ENCODE measurements at regions not wholly inside any gene's neighbourhood (a gene's known extent, or its start where the extent isn't known, plus 50 kb on each side); places are given as distances from the start of the nearest gene placed in this dataset.

DNA sequence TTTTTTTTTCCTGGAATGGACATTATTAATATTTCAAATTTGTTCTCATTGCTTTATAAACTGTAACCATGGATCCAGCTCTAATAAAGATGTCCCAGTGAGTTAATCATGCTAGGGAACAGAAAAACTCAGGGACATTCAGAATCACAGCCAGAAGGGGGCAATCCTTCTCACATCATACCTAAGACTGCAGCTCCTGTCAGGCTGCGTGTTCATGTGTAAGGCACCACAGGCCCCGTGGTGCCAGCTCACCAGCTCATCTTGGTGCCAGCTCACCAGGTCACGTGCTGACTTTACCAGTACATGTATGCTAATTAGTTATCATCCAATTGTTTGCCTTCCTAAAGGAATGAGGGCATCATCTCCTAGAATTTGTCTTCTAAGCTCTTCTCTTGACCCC lies 84.7 kb upstream of the NEDD4L start:
- DNase-seq = peak; percentile 49
- CTCF ChIA-PET = interaction anchor here (0.6 to 3.0 kb wide), 22 partner anchors 9 to 805 kb away, joined by 3 to 28 read pairs (median 4); partner anchors contain the start of gene NEDD4L
- Histone ChIP-seq H3K27ac (ENCODE audit: low read depth in 2 of 2, low read length in 1 of 2) (no peak overlapping the region), H3K4me1 (ENCODE audit: control insufficient read depth in 1 of 2, insufficient read depth in 2 of 2, low read depth in 1 of 2, low read length in 1 of 2) (peaks cover 0 to 7% of the 10 kb centered on the region in 2 experiments; a peak in 2 of 4 replicates), H3K27me3 (ENCODE audit: insufficient read depth) (no peaks in the 10 kb centered on the region; the same call in 1 of the 2 replicates), H3K79me2 (ENCODE audit: insufficient read depth) (no peaks in the 10 kb centered on the region), H3K9me2 (no peaks in the 10 kb centered on the region), H4K20me1 (ENCODE audit: insufficient read depth) (no peaks in the 10 kb centered on the region), H3K36me3 (replicated peaks in 1 of 2; ENCODE audit: control insufficient read depth in 1 of 2, insufficient read depth in 2 of 2, low read length in 1 of 2) (no peaks in the 10 kb centered on the region), H3K9ac (no peak overlapping the region), H3K9me3 (no peaks in the 10 kb centered on the region), H3K4me3 (ENCODE audit: low read depth in 2 of 2, low read length in 1 of 2) (peak overlapping the region in 1 of 2 experiments; percentile 35; a peak in 1 of 4 replicates), H3F3A (replicated peaks; ENCODE audit: insufficient read depth) (peaks cover 6% of the 10 kb centered on the region), H2AFZ (ENCODE audit: low read depth) (0 out of 2 replicates have a peak overlapping the region, but pooled peaks have one; percentile 29), H3K4me2 (no peak overlapping the region)
- POLR2A ChIA-PET = no interaction called here
- WGBS (ENCODE audit: low lambda C conversion rate) = 38% methylated on average over 3 of the region's 3 CpGs
- no peak for TF ChIP-seq JUND (IDR thresholded peaks at IDR 0.05)
- TF ChIP-seq SMC3 (IDR thresholded peaks at IDR 0.05; ENCODE audit: low read depth, low read length) = peak; percentile 31; the same call in 1 of the 2 replicates
- TF ChIP-seq SIN3A (IDR thresholded peaks at IDR 0.05; ENCODE audit: borderline replicate concordance, low read depth, low read length) = no peak
- TF ChIP-seq, protein P1, sequence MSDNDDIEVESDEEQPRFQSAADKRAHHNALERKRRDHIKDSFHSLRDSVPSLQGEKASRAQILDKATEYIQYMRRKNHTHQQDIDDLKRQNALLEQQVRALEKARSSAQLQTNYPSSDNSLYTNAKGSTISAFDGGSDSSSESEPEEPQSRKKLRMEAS (IDR thresholded peaks at IDR 0.05; ENCODE audit: low read depth) = no peak
- TF ChIP-seq, protein P2, sequence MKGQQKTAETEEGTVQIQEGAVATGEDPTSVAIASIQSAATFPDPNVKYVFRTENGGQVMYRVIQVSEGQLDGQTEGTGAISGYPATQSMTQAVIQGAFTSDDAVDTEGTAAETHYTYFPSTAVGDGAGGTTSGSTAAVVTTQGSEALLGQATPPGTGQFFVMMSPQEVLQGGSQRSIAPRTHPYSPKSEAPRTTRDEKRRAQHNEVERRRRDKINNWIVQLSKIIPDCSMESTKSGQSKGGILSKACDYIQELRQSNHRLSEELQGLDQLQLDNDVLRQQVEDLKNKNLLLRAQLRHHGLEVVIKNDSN (IDR thresholded peaks at IDR 0.05; ENCODE audit: borderline replicate concordance, low read depth) = peak; percentile 60; the same call in 1 of the 2 replicates
- no peak for TF ChIP-seq MEF2A (IDR thresholded peaks at IDR 0.05; ENCODE audit: borderline replicate concordance, low read depth)
- TF ChIP-seq RAD21 (IDR thresholded peaks at IDR 0.05; ENCODE audit: low read length) = peak; percentile 56
- TF ChIP-seq CTCF (IDR thresholded peaks at IDR 0.05) = peak; percentile 52
- TF ChIP-seq RCOR1 (IDR thresholded peaks at IDR 0.05; ENCODE audit: low read length) = no peak

DNA sequence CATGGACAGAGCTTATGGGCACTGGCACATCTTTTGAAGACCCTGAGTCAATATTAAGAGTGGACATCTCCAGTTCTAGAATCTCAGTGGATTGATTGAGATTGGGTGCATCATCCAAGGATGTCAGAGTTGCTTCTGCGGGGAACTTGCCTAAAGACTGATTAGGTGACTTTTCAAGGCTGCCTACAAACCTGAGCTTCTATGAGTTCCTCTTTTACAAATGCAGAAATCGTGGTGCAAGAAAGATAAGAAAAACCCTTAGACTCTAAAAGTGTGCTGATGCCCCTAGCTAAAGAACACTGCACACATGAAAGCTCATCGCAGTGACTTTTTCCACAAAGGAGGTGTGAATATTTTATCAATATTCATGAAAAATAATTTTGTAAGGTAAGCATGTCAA lies 86.8 kb upstream of the NEDD4L start:
- H3K9ac ChIP-seq = no peak overlapping the region
- no peak overlapping the region for H3K4me3 ChIP-seq (ENCODE audit: low read depth in 2 of 2, low read length in 1 of 2)
- ChIA-PET CTCF (interaction anchor here (0.6 to 3.0 kb wide), 3 partner anchors 22 to 164 kb away, joined by 3 to 28 read pairs (median 3); no protein-coding TSS in a partner anchor), POLR2A (no interaction called here)
- peaks cover 0 to 7% of the 10 kb centered on the region in 2 experiments; a peak in 2 of 4 replicates for H3K4me1 ChIP-seq (ENCODE audit: control insufficient read depth in 1 of 2, insufficient read depth in 2 of 2, low read depth in 1 of 2, low read length in 1 of 2)
- H3K9me3 ChIP-seq = no peaks in the 10 kb centered on the region
- H3K36me3 ChIP-seq (replicated peaks in 1 of 2; ENCODE audit: control insufficient read depth in 1 of 2, insufficient read depth in 2 of 2, low read length in 1 of 2) = no peaks in the 10 kb centered on the region
- no peak overlapping the region for H3K4me2 ChIP-seq
- H3K27me3 ChIP-seq (ENCODE audit: insufficient read depth) = no peaks in the 10 kb centered on the region; the same call in 1 of the 2 replicates
- no peaks in the 10 kb centered on the region for H3K9me2 ChIP-seq
- H3K79me2 ChIP-seq (ENCODE audit: insufficient read depth) = no peaks in the 10 kb centered on the region
- no peak overlapping the region for H3K27ac ChIP-seq (ENCODE audit: low read depth in 2 of 2, low read length in 1 of 2)
- WGBS (ENCODE audit: low lambda C conversion rate) = 70% methylated on average over 3 of the region's 3 CpGs
- no peaks in the 10 kb centered on the region for H4K20me1 ChIP-seq (ENCODE audit: insufficient read depth)
- H2AFZ ChIP-seq (ENCODE audit: low read depth) = no peak overlapping the region
- peaks cover 4% of the 10 kb centered on the region for H3F3A ChIP-seq (replicated peaks; ENCODE audit: insufficient read depth)
- DNase-seq = no peak
- no peak for TF ChIP-seq JUND (IDR thresholded peaks at IDR 0.05)
- no peak for TF ChIP-seq FOXJ3 (CRISPR knock-in tag; IDR thresholded peaks at IDR 0.05)
- TF ChIP-seq, protein P1 (IDR thresholded peaks at IDR 0.05; ENCODE audit: low read depth) = no peak
- no peak for TF ChIP-seq ELF1 (IDR thresholded peaks at IDR 0.05)
- TF ChIP-seq GABPA (IDR thresholded peaks at IDR 0.05; ENCODE audit: low read depth) = no peak
- no peak for TF ChIP-seq SMC3 (IDR thresholded peaks at IDR 0.05; ENCODE audit: low read depth, low read length)
- no peak for TF ChIP-seq RCOR1 (IDR thresholded peaks at IDR 0.05; ENCODE audit: low read length)
- TF ChIP-seq, protein P3, sequence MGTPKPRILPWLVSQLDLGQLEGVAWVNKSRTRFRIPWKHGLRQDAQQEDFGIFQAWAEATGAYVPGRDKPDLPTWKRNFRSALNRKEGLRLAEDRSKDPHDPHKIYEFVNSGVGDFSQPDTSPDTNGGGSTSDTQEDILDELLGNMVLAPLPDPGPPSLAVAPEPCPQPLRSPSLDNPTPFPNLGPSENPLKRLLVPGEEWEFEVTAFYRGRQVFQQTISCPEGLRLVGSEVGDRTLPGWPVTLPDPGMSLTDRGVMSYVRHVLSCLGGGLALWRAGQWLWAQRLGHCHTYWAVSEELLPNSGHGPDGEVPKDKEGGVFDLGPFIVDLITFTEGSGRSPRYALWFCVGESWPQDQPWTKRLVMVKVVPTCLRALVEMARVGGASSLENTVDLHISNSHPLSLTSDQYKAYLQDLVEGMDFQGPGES (IDR thresholded peaks at IDR 0.05; ENCODE audit: low read depth, low read length) = no peak
- no peak for TF ChIP-seq MEF2A (IDR thresholded peaks at IDR 0.05; ENCODE audit: borderline replicate concordance, low read depth)
- no peak for TF ChIP-seq TAF1 (IDR thresholded peaks at IDR 0.05; ENCODE audit: borderline replicate concordance, low read depth, low read length)
- TF ChIP-seq, protein P4, sequence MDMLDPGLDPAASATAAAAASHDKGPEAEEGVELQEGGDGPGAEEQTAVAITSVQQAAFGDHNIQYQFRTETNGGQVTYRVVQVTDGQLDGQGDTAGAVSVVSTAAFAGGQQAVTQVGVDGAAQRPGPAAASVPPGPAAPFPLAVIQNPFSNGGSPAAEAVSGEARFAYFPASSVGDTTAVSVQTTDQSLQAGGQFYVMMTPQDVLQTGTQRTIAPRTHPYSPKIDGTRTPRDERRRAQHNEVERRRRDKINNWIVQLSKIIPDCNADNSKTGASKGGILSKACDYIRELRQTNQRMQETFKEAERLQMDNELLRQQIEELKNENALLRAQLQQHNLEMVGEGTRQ (IDR thresholded peaks at IDR 0.05; ENCODE audit: borderline replicate concordance, low read depth, low read length) = no peak
- no peak for TF ChIP-seq NRF1 (IDR thresholded peaks at IDR 0.05; ENCODE audit: low read depth, low read length)
- TF ChIP-seq EP300 (IDR thresholded peaks at IDR 0.05; ENCODE audit: borderline replicate concordance in 1 of 2, low read depth in 1 of 2, low read length in 1 of 2) = no peak
- TF ChIP-seq MXI1 (IDR thresholded peaks at IDR 0.05; ENCODE audit: low read depth, low read length) = no peak
- TF ChIP-seq SIN3A (IDR thresholded peaks at IDR 0.05; ENCODE audit: borderline replicate concordance, low read depth, low read length) = no peak
- no peak for TF ChIP-seq POLR2AphosphoS5 (IDR thresholded peaks at IDR 0.05; ENCODE audit: low read depth, low read length)
